ENCODE measurements at regions not wholly inside any gene's neighbourhood (a gene's known extent, or its start where the extent isn't known, plus 50 kb on each side); places are given as distances from the start of the nearest gene placed in this dataset.

DNA sequence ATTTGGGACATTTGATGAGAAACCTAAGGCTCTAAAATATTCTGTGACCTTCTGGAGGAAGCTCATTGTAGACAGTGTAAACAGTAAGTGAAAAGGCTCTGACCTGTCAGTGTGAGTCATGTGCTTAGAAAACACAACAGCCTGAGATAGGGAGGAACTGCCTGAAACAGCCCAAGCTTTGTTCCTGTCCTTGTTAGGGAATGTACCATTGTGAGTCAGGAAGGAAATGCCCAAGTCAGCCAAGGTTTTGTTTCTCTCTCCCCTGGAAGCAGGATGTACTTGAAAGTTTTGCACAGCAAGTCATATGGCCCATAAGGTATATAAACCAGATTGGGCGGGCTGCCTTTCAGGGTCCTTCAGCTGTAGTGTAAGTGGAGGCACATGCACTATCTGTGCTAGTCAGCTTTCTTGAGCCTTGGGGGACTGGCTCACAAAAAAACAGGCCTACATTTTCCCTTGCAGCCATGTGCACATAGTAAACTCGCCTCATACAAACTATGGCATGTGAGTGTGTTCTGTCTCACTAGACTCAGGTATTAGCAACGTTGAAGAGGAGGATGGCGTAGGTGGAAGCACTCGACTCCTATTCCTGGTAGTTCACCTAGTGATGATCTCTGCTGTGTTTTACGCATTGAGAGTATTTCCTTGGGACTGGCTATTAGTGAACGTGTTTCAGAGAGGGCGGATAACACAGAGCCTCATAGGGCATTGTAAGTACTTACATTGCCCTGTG lies 141.2 kb upstream of the KLHL1 start:
- TF ChIP-seq GATA3 (IDR thresholded peaks at IDR 0.05; ENCODE audit: low read depth, low read length) (no peak), GATA2 (IDR thresholded peaks at IDR 0.05; ENCODE audit: low read depth, low read length) (no peak)
